SH-SY5Y (cell line): ENCODE measurements at regions not wholly inside any gene's neighbourhood (a gene's known extent, or its start where the extent isn't known, plus 50 kb on each side); places are given as distances from the start of the nearest gene placed in this dataset.

Source experiments
- GATA2 ChIP-seq: IDR thresholded peaks from 2 replicates; pipeline ENCODE4 v1.6.1; 2011; ENCODE audit warnings: mild to moderate bottlenecking, low read depth, low read length
- GATA3 ChIP-seq: IDR thresholded peaks from 2 replicates; pipeline ENCODE4 v1.6.1; 2011; ENCODE audit warnings: low read depth, mild to moderate bottlenecking, low read length, moderate library complexity

- TF ChIP-seq GATA2 (no peak), GATA3 (no peak)
These were observed 235.4 kb downstream of the OTOL1 start for GRCh38 chr3:161731968-161732367.
